ENCODE measurements at regions not wholly inside any gene's neighbourhood (a gene's known extent, or its start where the extent isn't known, plus 50 kb on each side); places are given as distances from the start of the nearest gene placed in this dataset.

- TF ChIP-seq, protein P1, sequence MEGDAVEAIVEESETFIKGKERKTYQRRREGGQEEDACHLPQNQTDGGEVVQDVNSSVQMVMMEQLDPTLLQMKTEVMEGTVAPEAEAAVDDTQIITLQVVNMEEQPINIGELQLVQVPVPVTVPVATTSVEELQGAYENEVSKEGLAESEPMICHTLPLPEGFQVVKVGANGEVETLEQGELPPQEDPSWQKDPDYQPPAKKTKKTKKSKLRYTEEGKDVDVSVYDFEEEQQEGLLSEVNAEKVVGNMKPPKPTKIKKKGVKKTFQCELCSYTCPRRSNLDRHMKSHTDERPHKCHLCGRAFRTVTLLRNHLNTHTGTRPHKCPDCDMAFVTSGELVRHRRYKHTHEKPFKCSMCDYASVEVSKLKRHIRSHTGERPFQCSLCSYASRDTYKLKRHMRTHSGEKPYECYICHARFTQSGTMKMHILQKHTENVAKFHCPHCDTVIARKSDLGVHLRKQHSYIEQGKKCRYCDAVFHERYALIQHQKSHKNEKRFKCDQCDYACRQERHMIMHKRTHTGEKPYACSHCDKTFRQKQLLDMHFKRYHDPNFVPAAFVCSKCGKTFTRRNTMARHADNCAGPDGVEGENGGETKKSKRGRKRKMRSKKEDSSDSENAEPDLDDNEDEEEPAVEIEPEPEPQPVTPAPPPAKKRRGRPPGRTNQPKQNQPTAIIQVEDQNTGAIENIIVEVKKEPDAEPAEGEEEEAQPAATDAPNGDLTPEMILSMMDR (conservative IDR thresholded peaks at IDR 0.05 in 1 of 2, IDR thresholded peaks at IDR 0.05 in 1 of 2; ENCODE audit: low read depth in 1 of 2, low read length in 2 of 2): no peak
- TF ChIP-seq EZH2 (IDR thresholded peaks at IDR 0.05; ENCODE audit: low read length, missing control alignments): no peak
These were observed 203.7 kb upstream of the TUT7 start for GRCh38 chr9:86557918-86558317.

Data from fibroblast of lung (primary cell).